ENCODE measurements at regions not wholly inside any gene's neighbourhood (a gene's known extent, or its start where the extent isn't known, plus 50 kb on each side); places are given as distances from the start of the nearest gene placed in this dataset.

DNA sequence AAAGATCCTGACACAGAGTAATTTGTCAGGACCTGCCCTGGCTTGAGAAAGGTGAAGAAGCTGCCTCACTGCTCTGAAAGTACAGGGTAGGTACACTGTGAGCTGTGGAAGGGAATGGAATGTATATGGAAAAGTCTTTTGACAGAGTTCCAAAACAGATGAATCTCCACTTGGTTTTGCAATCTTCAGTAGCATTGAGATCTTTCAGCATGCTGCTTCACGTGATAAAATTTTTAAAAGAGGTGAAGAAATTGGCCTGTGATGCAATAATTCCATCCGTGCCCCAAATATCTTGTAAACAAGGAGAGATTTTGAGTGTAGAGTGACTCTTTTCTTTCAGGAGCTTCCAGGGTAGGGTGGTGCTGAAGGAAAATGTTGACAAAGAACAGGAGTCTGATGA, 123.1 kb downstream of the OSR1 start:
- DNase-seq, result peak; percentile 47 to 60

DNA sequence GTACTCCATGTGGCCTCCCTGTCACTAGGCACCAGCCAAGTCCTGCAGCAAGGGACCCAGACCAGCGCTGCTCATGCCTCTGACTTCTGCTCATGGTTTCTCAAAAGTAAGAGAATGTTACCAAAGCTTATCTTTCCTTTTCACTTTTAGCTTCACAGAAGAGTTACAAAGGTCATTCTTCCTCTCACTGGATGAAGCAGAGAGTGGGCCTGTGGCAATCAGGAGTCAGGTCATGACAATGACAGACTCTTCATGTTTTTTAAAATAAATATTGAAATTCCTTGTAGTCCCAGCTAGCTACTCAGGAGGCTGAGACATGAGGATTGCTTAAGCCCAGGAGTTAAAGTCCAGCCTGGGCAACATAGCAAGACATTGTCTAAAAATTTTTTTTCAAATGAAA, 126.1 kb downstream of the OSR1 start:
- no peak for DNase-seq

DNA sequence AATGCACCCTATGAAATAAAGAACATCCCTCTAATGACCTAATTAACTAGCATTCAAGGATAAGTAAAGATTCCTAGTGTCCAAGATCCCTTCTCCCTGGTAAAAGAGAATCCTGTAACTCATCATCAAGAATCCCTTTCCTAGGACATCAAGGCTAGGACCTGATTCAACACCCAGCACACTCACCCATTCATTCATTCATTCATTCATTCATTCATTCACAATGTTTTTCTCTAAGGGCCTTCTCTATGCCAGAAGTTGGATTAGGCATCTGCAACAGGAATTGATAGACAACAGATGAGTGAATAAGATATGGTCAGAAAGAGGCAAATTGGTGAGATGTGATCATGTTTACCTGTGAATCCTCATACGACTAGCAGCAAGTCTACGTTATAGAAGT, 126.8 kb downstream of the OSR1 start:
- no peak for DNase-seq

- no peak for DNase-seq
These were observed 127.8 kb downstream of the OSR1 start for GRCh38 chr2:19230626-19231025.

GRCh38 chr2:19228715-19229114, 129.7 kb downstream of the OSR1 start:
- DNase-seq, result no peak

- DNase-seq, result no peak
These were observed 130.2 kb downstream of the OSR1 start for GRCh38 chr2:19228181-19228593.

GRCh38 chr2:19226871-19227270, 131.6 kb downstream of the OSR1 start:
- no peak for DNase-seq

DNA sequence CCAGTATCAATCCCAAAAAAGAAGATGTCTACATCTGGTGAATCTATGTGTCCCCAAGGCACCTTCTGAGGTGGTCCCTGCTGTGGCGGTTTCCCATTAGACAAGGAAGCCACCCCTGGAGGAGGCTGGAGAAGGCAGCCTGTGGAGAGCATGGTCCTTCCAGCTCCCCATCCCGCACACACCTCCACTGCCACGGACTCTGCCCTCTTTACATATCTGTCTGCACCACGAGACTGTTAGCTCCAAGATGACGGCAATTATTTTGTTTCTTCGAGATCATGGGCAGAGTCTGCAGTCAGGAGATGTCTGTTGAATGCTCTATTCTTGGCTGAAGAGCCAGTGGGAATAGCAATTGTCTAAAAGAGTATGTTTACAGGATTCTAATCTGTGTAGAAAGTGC, 132.0 kb downstream of the OSR1 start:
- no peak for DNase-seq

DNA sequence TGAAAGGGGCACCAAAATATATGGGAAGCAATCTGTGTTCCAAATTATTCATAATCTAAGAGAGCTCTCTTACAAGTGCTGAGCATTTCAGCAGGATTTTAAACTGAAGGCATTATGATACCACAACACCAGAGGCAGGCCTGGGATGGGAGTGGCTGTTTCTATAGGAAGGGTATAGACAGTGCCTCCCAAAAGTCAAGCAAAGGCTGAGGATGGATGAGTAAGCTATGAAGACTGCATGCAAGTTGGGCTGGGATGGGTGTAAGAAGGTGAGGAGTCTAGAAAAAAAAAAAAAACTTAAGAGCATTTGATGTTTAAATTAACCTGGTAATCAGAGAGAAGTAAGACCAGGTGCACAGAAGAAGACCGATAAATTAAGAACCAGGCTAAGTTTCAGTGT, 132.5 kb downstream of the OSR1 start:
- DNase-seq, result no peak

- no peak for DNase-seq
These were observed 133.3 kb downstream of the OSR1 start for GRCh38 chr2:19225126-19225525.

- DNase-seq, result no peak
These were observed 133.9 kb downstream of the OSR1 start for GRCh38 chr2:19224486-19224885.

- no peak for DNase-seq
These were observed 134.4 kb downstream of the OSR1 start for GRCh38 chr2:19224011-19224410.

GRCh38 chr2:19219060-19219459, 139.4 kb downstream of the OSR1 start:
- no peak for DNase-seq

DNA sequence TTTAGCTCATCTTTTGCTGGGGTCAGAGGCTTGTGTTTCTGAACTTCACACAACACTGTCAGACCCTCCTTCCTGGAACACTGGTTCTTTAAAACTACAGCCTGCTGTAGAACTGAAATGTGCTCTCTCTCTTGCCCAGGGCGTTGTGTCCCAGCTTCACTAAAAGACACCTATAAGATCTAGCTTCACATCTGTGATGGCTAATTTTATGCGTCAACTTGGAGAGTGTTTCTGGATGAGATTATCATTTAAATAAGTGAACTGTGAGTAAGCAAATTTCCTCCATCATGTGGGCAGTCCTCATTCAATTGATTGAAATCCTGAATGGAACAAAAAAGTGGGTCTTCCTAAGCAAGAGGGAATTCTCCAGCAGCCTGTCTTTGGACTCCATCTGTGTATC, 140.3 kb downstream of the OSR1 start:
- DNase-seq, result no peak

DNA sequence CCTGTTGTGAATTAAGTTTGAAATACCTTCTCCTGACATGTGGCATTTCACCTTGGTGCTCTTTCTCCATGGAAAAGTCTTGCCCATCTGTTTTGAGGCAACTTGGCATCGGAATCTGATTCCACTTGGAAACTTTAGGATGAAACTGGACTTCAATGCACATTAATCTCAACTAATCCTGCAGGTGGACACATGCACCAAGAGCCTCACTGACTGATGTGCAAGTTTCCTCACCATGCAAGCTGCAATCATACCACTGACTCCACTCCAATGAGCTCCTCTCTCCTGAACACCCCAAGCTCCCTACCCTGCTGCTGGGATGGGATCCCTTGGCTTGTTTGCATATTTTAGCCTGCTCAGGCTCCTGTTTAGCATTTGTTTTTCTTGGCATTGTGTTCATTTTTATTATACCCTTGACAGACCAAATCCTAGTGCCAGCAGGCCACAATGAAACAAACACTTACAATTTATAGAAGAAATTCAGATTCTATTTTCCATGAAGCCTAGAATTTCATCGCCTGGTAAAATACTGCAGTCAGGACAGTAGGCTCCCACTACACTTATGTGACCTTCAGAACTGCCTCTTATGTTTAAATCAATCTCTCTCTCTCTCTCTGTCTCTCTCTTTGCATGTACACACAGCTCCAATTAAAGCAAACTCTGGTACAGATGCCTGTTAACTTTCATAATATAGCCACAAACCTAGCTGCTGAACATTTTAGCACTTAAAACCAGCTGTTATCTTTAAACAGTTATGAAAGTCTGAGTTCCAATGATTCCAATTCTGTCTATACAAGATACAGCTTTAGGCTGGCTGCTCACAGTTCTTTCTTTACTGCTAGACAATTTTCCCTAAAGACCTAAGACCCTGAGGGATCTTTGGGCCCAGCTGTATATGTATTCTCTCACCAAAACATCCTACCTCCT, 141.5 kb downstream of the OSR1 start:
- no peak for DNase-seq

DNA sequence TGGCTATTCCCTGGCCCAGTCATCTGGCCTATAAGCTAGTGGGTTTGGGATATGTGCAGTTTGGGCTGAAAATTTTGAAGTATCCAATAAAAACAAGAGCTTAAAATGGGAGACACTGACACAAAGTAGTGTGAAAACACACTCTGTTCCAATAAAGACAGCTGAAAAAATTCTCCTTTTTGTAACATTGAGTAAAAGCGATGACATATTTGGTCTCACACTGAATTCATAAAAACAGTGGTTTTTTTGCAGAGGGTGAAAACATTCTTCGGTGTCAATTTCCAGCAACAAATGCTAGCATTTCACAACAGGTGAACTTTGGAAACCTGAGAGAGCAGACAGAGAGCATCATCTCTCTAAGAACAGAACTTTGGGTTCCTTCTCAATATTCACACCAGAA, 142.2 kb downstream of the OSR1 start:
- no peak for DNase-seq

DNA sequence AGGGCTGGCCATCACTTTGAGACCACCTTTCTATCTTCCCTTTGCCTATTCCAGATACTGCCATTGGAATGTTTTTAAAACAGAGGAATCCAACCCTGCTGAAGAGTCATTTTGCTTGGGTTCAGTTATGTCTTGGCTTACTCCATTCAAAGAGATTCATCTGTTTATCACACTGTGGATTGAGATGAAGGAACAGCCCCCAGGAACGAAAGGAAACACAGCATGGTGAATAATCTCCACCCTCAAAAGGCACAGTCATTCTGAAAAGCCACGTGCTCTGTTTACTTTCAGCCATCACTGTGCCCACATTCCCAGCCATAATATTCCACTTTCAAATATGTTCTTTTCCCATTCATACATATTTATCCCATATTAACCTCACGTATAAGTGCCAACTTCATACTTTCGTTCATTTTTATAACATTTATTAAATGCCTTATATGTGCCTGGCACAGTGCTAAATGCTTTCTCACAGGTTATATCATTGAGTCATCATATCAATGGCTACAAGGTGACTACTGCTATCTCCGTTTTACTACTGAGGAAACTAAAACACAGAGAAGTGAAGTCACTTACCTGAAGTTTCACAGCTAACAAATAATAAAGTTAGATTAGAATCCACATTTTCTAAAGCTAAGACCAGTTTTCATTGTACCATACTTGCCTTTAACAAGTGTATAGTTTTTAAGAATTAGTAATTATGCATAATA, 143.6 kb downstream of the OSR1 start:
- no peak for DNase-seq

DNA sequence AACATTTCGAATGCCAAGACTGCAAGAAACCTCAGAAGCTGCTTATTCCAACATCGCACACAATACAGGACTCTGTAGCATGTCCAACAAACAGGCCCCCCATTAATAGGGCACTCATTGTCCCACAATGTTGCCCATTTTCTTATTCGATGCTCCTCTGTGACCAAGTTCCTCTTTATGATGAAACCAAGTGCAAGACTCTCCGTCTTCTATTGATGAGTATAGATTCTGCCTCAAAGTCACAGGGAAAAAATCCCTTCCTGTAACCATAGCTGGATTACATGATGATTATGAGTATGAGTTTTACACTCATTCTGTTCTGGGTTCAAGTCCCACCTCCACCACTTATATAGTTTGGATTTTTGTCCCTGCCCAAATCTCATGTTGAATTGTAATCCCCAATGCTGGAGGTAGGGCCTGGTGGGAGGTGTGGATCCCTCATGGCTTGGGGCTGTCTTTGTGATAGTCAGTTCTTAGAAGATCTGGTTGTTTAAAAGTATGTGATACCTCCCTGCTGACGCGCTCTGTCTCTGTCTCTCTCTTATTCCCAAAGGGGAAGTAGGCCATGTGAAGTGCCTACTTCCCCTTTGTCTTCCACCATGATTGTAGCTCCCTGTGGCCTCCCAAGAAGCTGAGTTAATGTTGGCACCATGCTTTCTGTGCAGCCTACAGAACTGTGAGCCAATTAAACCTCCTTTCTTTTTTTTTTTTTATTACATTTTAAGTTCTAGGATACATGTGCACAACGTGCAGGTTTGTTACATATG, 148.7 kb downstream of the OSR1 start:
- no peak for DNase-seq

DNA sequence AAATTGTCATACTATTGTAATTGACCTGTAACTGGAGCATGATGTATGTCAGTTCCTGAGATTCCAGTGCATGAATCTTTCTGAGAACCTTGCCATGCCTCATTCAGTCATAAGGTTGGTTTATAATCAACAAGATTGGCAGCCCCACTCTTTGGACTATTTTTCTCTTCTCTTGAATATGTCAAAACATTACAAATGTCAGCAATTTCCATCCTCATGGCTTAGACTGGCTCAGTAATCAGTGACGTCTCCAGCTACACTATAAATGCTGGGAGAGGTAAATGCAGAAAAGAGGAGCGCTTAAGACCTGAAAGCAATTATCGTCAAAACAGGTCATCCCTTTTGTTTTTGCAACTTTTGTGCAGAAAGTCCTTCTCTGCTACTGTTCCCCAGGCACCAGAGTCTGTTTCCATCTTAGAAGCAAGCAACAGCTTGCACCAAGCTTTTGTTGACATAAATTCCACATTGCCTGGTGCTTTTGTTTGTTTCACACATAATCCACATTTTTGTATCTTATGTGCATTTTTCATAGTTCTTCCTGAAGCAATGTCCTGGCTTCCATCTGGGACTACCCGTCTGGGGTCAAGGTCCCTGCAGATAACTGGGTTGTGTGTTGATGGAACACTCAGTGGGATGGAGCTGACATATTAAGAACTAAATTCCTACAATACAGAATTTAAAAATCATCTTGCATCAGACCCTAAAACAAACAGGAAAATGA, 149.8 kb downstream of the OSR1 start:
- no peak for DNase-seq

DNA sequence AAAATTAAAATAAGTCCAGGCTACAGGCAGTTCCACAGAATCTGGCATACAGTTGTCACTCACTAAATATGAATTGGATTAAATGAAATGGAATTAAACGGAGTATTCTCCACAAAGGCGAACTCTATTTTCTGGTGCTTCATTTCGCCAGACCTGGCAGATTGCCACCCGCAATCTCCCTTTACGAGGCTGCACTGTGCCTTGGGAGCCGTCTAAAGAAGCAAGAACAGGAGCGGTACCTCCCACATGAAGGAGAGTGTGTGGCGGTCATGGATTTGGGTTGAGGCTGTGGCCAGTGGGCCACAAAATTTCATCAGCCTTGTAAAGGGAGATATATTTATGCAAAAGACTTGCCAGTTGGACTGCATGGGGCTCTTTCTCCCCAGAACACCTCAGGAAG, 151.0 kb downstream of the OSR1 start:
- DNase-seq, result no peak

GRCh38 chr2:19205983-19206533, 152.4 kb downstream of the OSR1 start:
- DNase-seq, result no peak

GRCh38 chr2:19203866-19204265, 154.6 kb downstream of the OSR1 start:
- DNase-seq, result no peak

All from right lung (tissue), 2 donors.